HG02981 (cell line): ENCODE measurements at regions not wholly inside any gene's neighbourhood (a gene's known extent, or its start where the extent isn't known, plus 50 kb on each side); places are given as distances from the start of the nearest gene placed in this dataset.

Experiments used
- ATAC-seq: cut with Tn5 transposase; IDR thresholded peaks from one replicate; pipeline ENCODE4 v1.9.1; 2021; ENCODE audit warnings: mild to moderate bottlenecking, moderate library complexity; ENCODE audit not compliant: unreplicated experiment

DNA sequence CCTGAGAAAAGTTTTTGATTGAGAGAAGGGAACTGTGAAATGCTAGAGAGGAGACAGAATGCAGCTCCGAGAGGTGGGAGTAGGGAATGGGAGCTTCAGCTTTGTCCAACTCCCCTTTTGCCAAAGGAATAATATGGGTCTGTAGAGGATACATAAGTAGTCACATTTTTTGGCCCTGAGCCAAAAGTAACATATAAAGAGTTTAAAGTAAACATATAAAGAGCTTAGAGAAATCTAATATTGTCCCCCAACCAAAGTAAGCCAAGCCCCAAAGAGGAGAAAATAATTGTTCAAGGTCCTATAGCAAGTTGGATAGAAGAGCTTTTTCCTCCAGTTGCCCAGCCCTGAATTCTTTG, 215.1 kb downstream of the TMEM114 start:
- ATAC-seq: no peak

DNA sequence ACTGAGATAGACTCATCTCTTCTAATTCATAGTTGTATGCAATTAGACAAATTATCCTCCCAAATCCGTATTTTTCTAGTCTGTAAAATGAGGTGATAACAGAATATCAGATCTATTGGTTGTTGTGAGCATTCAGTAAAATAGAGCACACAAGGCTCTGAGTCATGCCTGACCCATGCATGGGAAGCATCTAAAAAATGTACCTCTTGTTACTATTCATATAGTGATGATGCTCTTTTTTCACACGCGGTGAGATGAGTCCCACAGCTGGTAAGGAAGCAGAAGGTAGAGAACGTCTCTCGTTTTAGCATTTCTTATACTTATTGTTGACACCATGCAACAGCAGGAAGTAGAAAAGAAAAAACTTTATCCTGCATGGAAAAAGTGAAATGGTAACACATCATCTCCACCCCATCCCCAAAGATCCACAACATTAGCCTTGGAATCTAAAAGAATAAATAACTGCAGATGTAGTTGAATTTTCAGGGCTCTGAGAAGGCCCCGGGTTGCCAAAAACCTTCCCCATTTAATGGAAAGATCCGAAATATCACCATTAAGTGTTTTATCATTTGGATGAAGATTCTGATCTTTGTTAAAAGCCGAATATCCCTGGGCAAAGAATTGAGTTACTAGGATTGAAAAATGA, 215.6 kb downstream of the TMEM114 start:
- ATAC-seq: no peak

DNA sequence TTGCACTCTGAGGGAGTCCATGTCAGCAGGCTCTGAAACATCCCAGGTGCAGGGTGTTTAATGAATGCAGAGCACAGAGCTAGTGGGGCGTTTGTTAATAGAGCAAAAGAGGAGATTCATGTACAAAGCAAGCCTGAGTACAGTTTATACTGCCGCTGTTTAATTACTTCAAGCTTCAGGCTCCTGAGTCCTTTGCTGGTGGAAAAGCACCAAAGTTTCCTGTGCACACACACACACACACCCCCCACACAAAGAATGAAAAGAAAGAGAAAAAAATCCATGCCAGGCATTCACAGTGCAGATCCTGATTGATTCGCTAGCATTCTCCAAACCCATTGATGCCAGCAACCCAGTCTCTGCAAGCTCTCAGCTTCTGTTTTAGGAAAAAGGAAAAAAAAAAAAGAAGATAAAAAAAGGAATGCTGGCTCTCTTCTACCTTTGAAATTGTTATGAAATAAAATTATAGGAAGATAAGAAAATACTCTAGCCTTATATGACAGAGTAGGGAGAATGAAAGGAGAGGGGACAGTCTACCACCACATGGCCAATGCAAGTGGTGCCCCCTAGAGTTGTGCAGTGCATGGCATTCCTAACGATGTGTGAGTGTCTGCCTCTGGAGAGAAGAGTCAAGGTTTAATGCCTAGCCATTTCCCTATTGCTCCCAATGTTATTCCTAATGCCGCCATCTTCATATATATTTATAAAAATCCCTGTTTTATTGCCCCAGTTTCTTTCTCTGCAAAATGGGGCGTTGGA, 216.5 kb downstream of the TMEM114 start:
- ATAC-seq: no peak

DNA sequence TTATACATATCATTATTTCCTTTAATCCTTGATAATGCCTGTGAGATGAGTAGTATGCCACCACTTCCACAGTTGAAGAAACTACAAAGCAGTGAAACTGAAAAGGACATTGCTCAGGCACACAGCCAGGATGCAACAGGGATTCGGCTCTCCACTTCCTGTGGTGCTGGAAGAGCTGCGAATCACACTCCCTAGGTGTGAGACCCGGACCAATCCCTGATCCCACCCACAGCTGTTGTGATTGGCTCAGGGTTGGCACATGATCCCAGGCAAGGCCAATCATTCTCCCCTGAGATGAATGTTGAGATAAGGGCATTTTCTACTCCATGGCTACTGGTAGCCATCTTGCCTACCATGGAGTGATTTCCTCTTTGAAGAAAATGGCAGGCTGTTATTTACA, 218.2 kb downstream of the TMEM114 start:
- ATAC-seq: no peak

DNA sequence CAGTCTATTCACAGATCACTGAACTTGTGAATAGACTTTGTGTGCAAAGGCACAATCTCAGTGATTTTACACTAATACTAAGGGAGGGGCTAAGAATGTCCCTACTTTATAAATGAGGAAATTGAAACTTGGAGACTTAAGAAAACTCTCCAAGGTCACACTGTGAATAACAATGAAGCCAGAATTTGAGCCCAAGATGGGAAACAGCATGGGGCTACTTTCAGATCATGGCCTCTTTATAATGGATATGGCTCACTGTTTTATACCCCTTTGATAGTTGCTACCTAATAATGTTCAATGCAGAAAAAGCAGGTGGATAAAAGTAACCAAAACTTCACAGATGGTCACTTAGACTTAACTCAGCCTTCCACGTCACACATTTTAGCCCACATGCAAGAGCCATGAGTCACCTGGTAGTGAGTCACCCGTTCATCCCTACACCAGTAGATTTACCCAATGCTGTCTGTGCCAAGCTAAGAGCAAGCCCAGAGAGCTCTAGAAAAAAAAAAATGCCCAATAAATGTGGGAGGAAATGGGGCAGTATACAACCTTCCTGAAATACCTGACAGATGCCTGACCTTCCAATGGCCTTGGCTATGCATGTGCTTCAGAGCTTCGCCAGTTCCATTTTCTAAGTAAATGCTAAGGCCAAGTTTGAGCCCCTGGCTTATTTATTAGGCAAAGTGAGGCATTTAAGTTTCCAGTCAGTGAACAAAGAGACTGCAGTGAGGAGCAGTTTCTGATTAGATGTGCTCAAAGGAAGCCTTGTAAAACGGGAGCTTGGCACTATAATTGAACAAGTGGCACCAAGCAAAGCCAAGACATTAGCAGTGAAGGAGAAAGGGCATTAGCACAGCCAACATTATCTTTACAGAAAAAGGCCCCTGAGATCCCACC, 219.7 kb downstream of the TMEM114 start:
- no peak for ATAC-seq

DNA sequence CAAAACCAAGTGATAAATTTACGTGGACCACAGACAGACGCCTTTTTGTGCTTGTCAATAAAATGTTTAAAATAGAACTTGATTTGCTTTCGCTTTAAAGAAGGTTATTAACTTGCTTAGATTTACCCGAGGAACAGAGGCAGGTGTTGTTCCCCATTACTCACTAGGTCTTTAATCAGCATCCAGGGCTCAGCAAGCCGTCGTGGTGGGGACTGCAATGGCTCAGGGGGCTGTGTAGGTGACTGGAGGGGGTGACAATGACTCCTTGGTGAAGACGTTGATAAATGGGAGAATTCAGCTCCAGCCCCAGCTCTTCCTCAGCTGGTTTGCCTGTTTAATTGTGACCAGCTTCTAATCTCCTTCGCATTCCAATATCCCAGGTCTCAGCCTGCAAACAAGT, 231.4 kb downstream of the TMEM114 start:
- no peak for ATAC-seq

DNA sequence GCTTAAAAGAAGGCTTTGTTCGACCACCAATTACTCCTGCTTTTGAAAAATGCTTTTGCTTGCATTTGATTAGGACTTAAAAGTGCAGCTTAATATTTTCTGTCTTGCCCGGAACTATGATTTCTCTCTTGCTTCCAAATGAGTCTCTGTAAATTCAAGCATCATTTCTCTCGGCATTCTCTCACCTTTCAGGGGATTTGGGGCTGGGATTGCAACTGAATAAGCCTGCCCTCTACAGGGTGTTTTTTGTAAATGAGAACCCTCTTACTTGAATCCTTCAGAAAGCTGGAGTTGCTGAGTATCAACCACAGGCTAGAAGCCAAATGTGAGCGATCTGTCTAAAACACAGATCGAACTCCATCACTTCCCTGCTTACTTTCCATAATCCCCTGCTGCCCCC, 234.6 kb downstream of the TMEM114 start:
- no peak for ATAC-seq

DNA sequence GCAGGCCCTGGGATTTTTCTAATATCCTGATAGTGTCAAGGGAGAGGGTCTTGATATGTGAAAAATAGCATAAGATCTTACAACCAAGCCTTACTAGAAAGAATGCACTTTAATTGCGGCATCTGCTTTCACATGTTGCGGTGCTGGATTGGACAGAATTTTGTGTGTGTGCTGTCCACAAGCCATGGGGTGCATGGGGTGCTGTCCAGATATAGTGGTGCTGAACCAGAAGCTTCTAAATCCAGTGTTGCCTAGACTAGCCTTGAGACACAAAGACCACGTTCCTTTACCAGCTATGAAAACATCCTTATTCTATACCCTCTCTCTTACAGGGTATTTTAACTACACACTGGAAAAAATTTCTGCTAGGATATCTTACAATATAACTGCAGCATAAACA, 244.0 kb downstream of the TMEM114 start:
- no peak for ATAC-seq

DNA sequence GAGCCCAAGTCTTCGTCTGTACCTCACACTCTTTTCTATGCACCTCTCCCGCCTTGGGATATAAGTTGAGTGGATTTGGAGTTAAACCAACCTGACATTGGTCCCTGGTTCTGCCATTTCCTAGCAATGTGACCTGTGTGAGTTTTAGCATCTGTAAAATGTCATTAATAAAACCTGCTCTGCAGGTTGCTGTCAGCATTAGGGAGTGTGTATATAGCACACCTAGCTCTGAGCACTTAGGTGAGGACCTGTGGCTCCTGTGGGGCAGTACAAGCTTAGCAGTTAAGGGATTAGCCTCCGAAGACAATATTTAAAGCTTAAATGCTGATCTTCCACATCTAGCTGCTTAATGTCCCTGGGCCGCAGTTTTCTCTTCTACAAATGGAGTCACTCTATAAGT, 248.0 kb downstream of the TMEM114 start:
- ATAC-seq: no peak

DNA sequence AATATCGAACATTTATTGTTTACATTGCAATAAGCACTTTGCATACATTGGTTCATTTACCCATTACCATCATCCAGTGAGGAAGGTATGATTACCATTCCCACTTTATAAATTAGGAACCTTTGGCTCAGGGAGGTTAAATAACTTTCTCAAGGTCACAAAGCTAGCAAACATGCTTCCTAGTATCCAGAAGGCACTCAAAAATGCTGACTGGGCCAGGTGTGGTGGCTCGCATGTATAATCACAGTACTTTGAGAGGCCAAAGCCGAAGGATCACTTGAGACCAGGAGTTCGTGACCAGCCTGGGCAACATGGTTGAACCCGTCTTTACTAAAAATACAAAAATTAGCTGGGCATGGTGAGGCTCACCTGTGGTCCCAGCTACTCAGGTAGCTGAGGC, 259.6 kb downstream of the TMEM114 start:
- ATAC-seq: no peak

DNA sequence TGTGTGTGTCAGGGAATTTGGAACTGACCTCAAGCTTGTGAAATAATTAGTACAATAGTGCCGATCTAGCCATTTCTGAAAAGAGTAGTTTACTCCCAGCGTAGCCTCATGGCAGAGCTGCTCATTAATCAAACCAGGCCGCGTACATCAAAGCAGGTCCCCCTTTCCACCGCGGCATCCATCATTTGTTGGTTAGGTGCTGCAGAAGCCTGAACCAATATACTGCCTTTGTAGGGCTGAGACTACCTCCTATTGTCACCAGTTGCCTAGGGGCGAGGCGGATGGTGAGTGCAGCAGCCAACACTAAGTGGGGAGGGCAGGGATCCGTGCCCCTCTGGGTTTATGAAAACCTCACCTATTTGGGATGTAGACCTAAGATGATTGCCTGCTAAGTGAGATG, 264.1 kb downstream of the TMEM114 start:
- ATAC-seq: no peak

DNA sequence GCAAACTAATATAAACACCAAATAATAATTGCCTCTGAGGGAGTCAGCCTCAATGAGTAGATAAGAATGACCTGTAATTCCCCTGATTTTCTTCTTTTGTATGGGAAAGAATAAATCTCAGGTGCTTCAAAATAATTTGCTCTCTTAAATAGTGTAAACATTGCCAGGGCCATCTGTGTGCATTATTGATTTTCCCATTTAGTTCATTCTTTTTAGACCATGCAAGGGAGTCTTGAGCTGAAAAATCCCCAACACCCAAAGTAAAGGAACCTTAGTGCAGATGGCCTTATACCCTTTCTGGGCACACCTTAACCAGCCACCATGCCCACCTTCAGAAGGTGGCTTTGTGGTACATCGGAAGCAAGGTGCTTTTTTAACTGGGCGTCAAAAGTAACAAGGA, 267.2 kb downstream of the TMEM114 start:
- ATAC-seq: no peak

DNA sequence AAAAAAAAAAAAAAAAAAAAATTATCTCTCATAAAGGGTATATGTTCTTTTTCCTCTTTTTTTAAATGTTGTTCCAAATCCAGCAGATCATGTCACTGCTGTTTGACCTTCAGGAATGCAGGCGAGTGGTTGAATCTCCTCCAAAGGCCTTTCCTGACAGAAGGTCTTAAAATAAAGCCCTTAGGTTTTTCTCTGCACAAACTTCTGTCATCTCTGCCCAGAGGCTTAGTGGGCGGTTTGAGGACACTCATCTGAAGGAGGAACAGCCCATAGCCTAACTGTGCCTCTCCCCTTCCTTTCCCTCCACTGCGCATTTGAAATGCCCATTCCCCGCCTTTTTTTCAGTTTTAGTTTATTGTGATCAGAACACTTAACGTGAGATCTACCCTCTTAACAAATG, 270.2 kb downstream of the TMEM114 start:
- ATAC-seq: no peak

DNA sequence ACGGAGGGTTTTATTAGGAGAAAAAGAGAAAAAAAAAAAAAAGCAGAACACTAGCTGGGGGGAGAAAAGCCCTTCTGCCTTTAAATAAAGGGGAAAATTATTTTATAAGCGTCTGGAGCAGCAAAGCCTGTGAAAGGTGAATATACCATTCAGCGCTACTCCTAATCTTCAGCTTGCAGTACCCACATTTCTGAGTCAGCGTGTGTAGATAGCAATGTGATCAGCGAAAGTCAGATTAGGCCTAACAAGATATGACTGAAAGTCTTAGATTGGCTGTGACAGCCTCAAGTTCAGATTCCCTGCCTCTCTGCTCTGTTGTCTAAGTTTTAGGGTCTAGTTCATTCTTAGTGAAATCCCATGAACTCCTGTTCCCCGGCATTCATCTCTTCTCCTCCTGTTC, 279.5 kb downstream of the TMEM114 start:
- no peak for ATAC-seq

DNA sequence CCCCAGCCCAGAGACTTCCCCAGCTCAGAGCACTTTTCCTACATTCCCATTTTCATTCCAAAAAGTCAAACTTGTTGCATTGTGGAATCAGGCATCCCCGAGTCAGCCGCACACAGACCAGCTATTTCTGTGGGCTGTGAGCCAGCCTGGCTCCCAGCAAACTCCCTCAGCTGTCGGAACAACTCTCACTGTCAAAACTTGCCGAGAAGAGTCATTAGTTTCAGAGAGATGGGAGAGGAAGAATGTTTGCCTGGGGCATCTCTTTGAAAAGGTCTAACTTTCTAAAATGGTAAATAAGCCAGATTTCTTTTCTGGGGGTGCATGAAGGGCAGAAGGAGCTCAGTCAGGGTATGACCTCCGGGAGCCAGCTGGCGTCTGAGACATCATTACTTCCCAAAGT, 280.0 kb downstream of the TMEM114 start:
- ATAC-seq: no peak

DNA sequence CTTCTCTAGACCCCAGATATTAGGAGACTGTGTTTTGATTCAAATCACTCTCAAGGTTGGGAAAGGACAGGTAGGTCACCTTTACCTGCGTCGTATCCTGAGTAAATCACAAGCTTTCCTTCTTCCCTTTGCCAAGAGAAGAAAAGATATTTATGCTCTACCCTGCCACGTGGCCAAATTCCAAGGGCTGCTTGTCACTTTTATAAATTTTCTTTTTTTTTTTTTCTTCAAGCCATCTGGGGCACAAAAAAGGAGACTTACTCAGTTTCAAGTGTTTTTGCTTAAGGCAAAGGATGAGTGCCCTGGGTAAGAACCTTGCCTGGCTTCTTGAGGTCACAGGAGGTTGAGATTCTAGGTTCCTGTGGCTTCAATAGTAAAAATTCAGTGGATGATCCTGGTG, 285.1 kb downstream of the TMEM114 start:
- ATAC-seq: no peak

DNA sequence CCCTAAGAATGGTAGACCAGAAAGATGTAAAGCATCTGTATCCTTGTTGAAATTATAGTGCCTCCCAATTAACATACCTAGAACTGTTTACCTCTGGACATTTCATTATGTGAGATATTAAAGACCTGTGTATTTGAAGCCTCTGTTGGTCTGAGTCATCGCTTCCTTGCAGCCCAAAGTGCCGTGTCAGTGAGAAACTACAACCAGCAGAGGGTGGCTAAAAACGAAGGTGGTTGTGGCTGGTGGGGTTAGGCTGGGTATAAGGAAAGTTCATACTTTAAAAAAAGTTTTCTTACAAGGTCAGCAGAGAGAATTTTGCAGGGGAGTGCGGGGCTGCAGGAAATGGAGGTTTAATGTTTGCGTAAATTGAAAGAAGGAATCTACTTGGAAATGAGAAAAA, 290.7 kb downstream of the TMEM114 start:
- ATAC-seq: no peak

DNA sequence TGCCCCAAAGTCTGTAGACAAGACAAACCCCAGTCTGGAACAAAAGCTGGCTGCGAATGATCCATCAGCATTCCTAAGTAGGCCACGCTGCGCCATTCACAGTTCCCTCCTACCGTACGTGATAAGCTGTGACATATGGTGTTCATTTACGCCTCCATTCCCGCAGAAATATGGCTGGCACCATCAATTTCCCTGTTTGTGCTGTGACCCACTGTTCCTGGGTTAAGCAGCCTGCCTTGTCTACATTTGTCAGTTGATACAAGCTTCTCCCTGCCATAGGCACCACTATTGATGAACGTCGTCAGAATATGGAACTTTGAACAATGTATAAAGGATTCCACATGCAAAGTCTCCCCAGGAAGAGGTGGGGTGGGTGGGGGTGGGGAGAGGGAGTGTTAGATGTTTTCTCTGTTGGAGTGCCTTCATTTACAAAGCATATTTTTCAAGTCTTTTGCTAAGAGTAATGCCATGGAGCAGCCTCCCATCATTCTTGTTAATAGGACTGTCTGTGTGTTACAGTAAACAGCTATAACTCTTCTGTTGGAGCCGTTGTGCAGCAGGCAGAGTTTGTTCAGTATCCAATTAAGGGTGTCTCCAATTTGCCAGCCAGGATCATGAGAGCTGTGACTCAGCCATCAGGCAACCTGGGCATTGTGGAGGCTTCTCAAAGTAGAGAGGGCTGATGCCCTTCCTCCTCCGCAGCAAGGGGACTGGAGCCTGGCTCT, 294.6 kb downstream of the TMEM114 start:
- no peak for ATAC-seq

DNA sequence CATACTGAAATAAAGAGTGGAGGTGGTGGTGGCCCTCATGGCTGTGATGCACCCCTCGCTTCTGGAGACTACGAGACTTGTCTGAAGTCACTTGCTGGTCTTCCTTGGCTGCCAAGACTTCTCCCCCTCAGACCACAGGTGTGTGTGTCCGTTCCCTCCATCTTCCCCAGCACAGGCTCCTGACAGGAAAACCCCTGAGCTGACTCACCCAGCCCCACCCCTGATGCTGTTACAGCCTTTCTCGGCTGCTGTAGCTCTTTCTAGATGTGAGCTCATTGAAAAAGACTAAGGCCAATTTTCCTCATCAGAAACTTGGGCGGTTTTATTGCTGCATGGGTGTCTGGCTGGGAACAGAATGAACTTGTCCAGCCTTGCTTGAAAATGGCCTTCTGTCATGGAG, 296.9 kb downstream of the TMEM114 start:
- no peak for ATAC-seq

DNA sequence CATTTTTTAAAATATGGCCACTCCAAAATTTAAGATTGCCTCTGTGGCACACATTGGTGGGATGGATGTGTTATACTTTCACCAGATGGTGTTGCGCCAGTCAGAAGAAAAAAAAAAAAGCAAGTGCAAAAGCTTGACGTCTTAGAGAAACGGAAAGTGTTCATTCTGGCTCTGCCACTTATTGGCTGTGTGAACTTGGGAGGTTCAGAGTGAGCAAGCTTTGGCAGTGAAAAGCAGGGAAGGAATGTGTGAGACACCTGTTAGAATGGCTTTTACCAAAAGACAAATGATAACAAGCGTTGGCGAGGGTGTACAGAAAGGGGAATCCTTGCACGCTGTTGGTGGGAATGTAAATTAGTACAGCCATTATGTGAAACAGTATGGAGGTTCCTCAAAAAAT, 298.0 kb downstream of the TMEM114 start:
- no peak for ATAC-seq

DNA sequence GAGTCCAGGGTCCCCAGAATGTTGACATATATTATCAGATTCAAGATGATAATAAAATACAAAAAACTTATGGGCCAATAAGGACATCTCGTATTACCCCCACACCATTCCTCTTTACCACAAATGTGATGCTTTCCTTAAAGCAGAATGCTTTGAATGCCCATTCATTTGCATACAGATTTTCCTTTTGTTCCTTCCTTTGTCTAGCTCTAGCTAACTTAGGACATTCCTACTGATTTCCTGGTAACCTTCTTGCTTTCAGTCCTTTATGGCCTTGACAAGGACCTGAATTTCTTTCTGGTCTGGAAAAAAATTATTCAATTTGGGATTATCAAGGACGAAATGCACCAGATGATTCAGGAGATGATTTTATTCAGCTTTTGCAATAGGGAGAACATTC, 304.0 kb downstream of the TMEM114 start:
- no peak for ATAC-seq
